IMR-90 (cell line): ENCODE measurements at regions not wholly inside any gene's neighbourhood (a gene's known extent, or its start where the extent isn't known, plus 50 kb on each side); places are given as distances from the start of the nearest gene placed in this dataset.

Experiments
- ATAC-seq: fragments of 200-7000 bp; cut with Tn5 transposase; 2 replicates; pipeline ENCODE4 v1.9.1; 2020; ENCODE audit warnings: low read depth, mild to moderate bottlenecking, moderate library complexity
- BruUV-seq: library from RNA; stranded (reverse); fragments of 400-500 nt; replicated peaks from 2 replicates; lab custom pipeline; 2021; lab: Mats Ljungman, UMichigan
- CTCF ChIA-PET: fragments of 300-600 bp; formaldehyde crosslinking; extraction: SDS; loops from one replicate; lab custom pipeline; 2021; ENCODE audit warnings: antibody characterized with exemption; lab: Yijun Ruan, JAX
- POLR2A ChIA-PET: fragments of 300-600 bp; sonication (Branson Sonifier 250); formaldehyde crosslinking; loops from one replicate; lab custom pipeline; 2022; ENCODE audit warnings: antibody characterized with exemption; ENCODE audit not compliant: unreplicated experiment; lab: Charles Lee
- DNase-seq: peaks from one replicate; pipeline ENCODE4 v3.0.0; 2013
- H2AFZ ChIP-seq: replicated peaks from 2 replicates; pipeline ENCODE3; 2013; ENCODE audit warnings: low read length, mild to moderate bottlenecking; ENCODE audit not compliant: poor library complexity
- H2AK5ac ChIP-seq: 2 replicates; pipeline ENCODE4 v1.6.1; 2013; ENCODE audit warnings: low read depth, low read length, inconsistent platforms
- H2AK9ac ChIP-seq: replicated peaks from 2 replicates; pipeline ENCODE3; 2013; ENCODE audit warnings: mild to moderate bottlenecking, low read depth, low read length, moderate library complexity; ENCODE audit not compliant: poor library complexity
- H2BK120ac ChIP-seq: 2 replicates; pipeline ENCODE4 v1.6.1; 2013; ENCODE audit warnings: low read depth, low read length, inconsistent platforms
- H2BK15ac ChIP-seq: 3 replicates; pipeline ENCODE4 v1.6.1; 2013; ENCODE audit warnings: low read depth, low read length, inconsistent platforms
- H2BK20ac ChIP-seq: 2 replicates; pipeline ENCODE4 v1.6.1; 2013; ENCODE audit warnings: low read depth, mild to moderate bottlenecking, inconsistent platforms, low read length, moderate library complexity
- H2BK5ac ChIP-seq: 2 replicates; pipeline ENCODE4 v1.6.1; 2013; ENCODE audit warnings: mild to moderate bottlenecking, low read depth, low read length, inconsistent platforms; ENCODE audit not compliant: poor library complexity, severe bottlenecking
- H3K14ac ChIP-seq: replicated peaks from 2 replicates; pipeline ENCODE4 v1.6.1; 2013; ENCODE audit warnings: low read depth, low read length, inconsistent platforms
- H3K18ac ChIP-seq: 2 replicates; pipeline ENCODE4 v1.6.1; 2013; ENCODE audit warnings: low read depth, low read length, control low read depth
- H3K23ac ChIP-seq: 2 replicates; pipeline ENCODE4 v1.6.1; 2013; ENCODE audit warnings: low read depth, low read length, inconsistent platforms
- H3K27ac ChIP-seq: 2 replicates; pipeline ENCODE4 v1.5.1; 2013; ENCODE audit warnings: mild to moderate bottlenecking, control low read depth, low read length; ENCODE audit not compliant: insufficient read depth
- H3K27me3 ChIP-seq: 2 replicates; pipeline ENCODE4 v1.6.1; 2013; ENCODE audit warnings: low read length; ENCODE audit not compliant: control insufficient read depth, insufficient read depth
- H3K36me3 ChIP-seq: 2 replicates; pipeline ENCODE4 v1.6.1; 2013; ENCODE audit warnings: low read length, mixed read lengths; ENCODE audit not compliant: control insufficient read depth, insufficient read depth
- H3K4ac ChIP-seq: 2 replicates; pipeline ENCODE4 v1.6.1; 2013; ENCODE audit warnings: low read depth, low read length, inconsistent platforms
- H3K4me1 ChIP-seq: 2 replicates; pipeline ENCODE4 v1.6.1; 2013; ENCODE audit warnings: low read length, mixed read lengths; ENCODE audit not compliant: control insufficient read depth, insufficient read depth
- H3K4me2 ChIP-seq: 2 replicates; pipeline ENCODE4 v1.6.1; 2013; ENCODE audit warnings: low read depth, mild to moderate bottlenecking, control low read depth, low read length, moderate library complexity
- H3K4me3 ChIP-seq: 2 replicates; pipeline ENCODE4 v1.5.1; 2013; ENCODE audit warnings: low read depth, mild to moderate bottlenecking, control low read depth, low read length, moderate library complexity; ENCODE audit not compliant: insufficient read depth
- H3K56ac ChIP-seq: 2 replicates; pipeline ENCODE4 v1.6.1; 2013; ENCODE audit warnings: low read length, inconsistent platforms; ENCODE audit not compliant: insufficient read depth; ENCODE audit errors: extremely low read depth
- H3K79me1 ChIP-seq, 2 experiments: 2 replicates each; pipeline ENCODE4 v1.6.1; 2013; ENCODE audit warnings: low read length in 2 of 2, inconsistent platforms in 1 of 2, low read depth in 1 of 2
- H3K9ac ChIP-seq: 2 replicates; pipeline ENCODE4 v1.6.1; 2013; ENCODE audit warnings: low read depth, low read length, control low read depth
- H3K9me1 ChIP-seq: 2 replicates; pipeline ENCODE4 v1.6.1; 2013; ENCODE audit warnings: low read length, inconsistent platforms; ENCODE audit not compliant: insufficient read depth
- H3K9me3 ChIP-seq: 2 replicates; pipeline ENCODE4 v1.6.1; 2013; ENCODE audit warnings: low read length; ENCODE audit not compliant: control insufficient read depth, insufficient read depth
- H4K20me1 ChIP-seq: 2 replicates; pipeline ENCODE4 v1.6.1; 2013; ENCODE audit warnings: low read length, inconsistent platforms; ENCODE audit not compliant: insufficient read depth
- H4K5ac ChIP-seq: 2 replicates; pipeline ENCODE4 v1.6.1; 2013; ENCODE audit warnings: mild to moderate bottlenecking, low read depth, low read length, control low read depth
- H4K8ac ChIP-seq, 2 experiments: 2 replicates each; pipeline ENCODE4 v1.6.1; 2013; ENCODE audit warnings: low read depth in 2 of 2, low read length in 2 of 2, control low read depth in 1 of 2, inconsistent platforms in 1 of 2
- H4K91ac ChIP-seq: 2 replicates; pipeline ENCODE4 v1.6.1; 2013; ENCODE audit warnings: low read depth, low read length, inconsistent platforms; ENCODE audit not compliant: insufficient read depth
- BHLHE40 ChIP-seq: fragments of 150-350 bp; IDR thresholded peaks from 2 replicates; pipeline ENCODE4 v1.6.1; 2016; ENCODE audit warnings: mild to moderate bottlenecking, low read depth, low read length
- CTCF ChIP-seq: conservative IDR thresholded peaks from 2 replicates; pipeline ENCODE4 v1.5.1; 2012; ENCODE audit warnings: mild to moderate bottlenecking, low read depth, low read length, improper control_type of control experiment
- ELK1 ChIP-seq: fragments of 150-350 bp; IDR thresholded peaks from 2 replicates; pipeline ENCODE4 v1.6.1; 2016; ENCODE audit warnings: low read depth, mild to moderate bottlenecking, low read length, moderate library complexity, borderline replicate concordance
- FOS ChIP-seq: fragments of 150-350 bp; IDR thresholded peaks from 2 replicates; pipeline ENCODE4 v1.6.1; 2016; ENCODE audit warnings: low read depth, low read length
- MAFK ChIP-seq: IDR thresholded peaks from 2 replicates; pipeline ENCODE4 v1.6.1; 2012; ENCODE audit warnings: low read depth, low read length, improper control_type of control experiment
- MXI1 ChIP-seq: IDR thresholded peaks from 2 replicates; pipeline ENCODE4 v1.6.1; 2012; ENCODE audit warnings: low read depth, mild to moderate bottlenecking, low read length, moderate library complexity, borderline replicate concordance
- NFE2L2 ChIP-seq: fragments of 150-350 bp; IDR thresholded peaks from 2 replicates; pipeline ENCODE4 v1.6.1; 2016; ENCODE audit warnings: low read depth, mild to moderate bottlenecking, low read length
- RAD21 ChIP-seq: IDR thresholded peaks from 2 replicates; pipeline ENCODE4 v1.6.1; 2012; ENCODE audit warnings: low read length, improper control_type of control experiment
- RFX5 ChIP-seq: IDR thresholded peaks from 2 replicates; pipeline ENCODE4 v1.8.0; 2012; ENCODE audit warnings: low read depth, mild to moderate bottlenecking, low read length, moderate library complexity
- SMC3 ChIP-seq: fragments of 150-350 bp; IDR thresholded peaks from 2 replicates; pipeline ENCODE4 v1.6.1; 2016; ENCODE audit warnings: low read depth, mild to moderate bottlenecking, antibody characterized with exemption, low read length, moderate library complexity
- WGBS, 2 experiments: methylation state at CpG; one replicate each; pipeline versions ENCODE4 v1.1.5 to v1.1.7; 2013; ENCODE audit warnings: missing lambda C conversion rate in 2 of 2; ENCODE audit not compliant: insufficient read length in 1 of 2; ENCODE audit errors: extremely low coverage in 2 of 2; 5-methylcytosine and 5-hydroxymethylcytosine counted together
- dilution Hi-C: fragments of 300-500 bp; cut with HindIII; formaldehyde crosslinking; loops from one replicate; pipeline ENCODE4 v1.14.3; 2018; ENCODE audit warnings: low sequenced_read_pairs; ENCODE audit not compliant: unreplicated experiment
- in situ Hi-C: fragments of 300-500 bp; cut with MboI; formaldehyde crosslinking; loops from 3 replicates; pipeline ENCODE4 v1.14.3; 2019; ENCODE audit warnings: low sequenced_read_pairs, inconsistent platforms, mixed read lengths
- intact Hi-C: fragments of 100-400 bp; cut with micrococcal nuclease; formaldehyde crosslinking; loops from 2 replicates; pipeline ENCODE4 v1.10.0; 2022

GRCh38 chr2:142321706-142322280, 191.0 kb upstream of the LRP1B start:
- no CpG with 5 or more reads among the region's 1 CpG for WGBS, 2 experiments
- no peak overlapping the region for H2BK20ac ChIP-seq
- H3K9me1 ChIP-seq, result no peaks in the 10 kb centered on the region
- no peak overlapping the region for H3K14ac ChIP-seq
- no peak overlapping the region for H3K4me3 ChIP-seq
- ChIA-PET CTCF (interaction anchor here (0.7 kb wide), 1 partner anchor 857 kb away, joined by 3 read pairs; no protein-coding TSS in a partner anchor), POLR2A (no interaction called here)
- H4K20me1 ChIP-seq, result no peaks in the 10 kb centered on the region
- no peak overlapping the region for H3K9ac ChIP-seq
- intact Hi-C loops, result no loop called here
- no peak for ATAC-seq
- H3K56ac ChIP-seq, result no peak overlapping the region
- H2BK15ac ChIP-seq, result no peak overlapping the region
- no peak overlapping the region for H2AFZ ChIP-seq
- no peak overlapping the region for H3K27ac ChIP-seq
- no TSS peak for BruUV-seq
- H3K23ac ChIP-seq, result no peak overlapping the region
- no peak overlapping the region for H3K18ac ChIP-seq
- H3K4me1 ChIP-seq, result no peaks in the 10 kb centered on the region
- H3K9me3 ChIP-seq, result no peaks in the 10 kb centered on the region
- H4K8ac ChIP-seq, result no peak overlapping the region
- no peak overlapping the region for H4K5ac ChIP-seq
- no peak overlapping the region for H4K91ac ChIP-seq
- no peak for DNase-seq
- no peaks in the 10 kb centered on the region for H3K36me3 ChIP-seq
- in situ Hi-C loops, result no loop called here
- no peaks in the 10 kb centered on the region for H3K79me1 ChIP-seq
- no peak overlapping the region for H2BK5ac ChIP-seq
- H2AK9ac ChIP-seq, result no peak overlapping the region
- no peak overlapping the region for H2BK120ac ChIP-seq
- H3K4ac ChIP-seq, result no peak overlapping the region
- TF ChIP-seq SMC3 (no peak), NFE2L2 (no peak), BHLHE40 (no peak), CTCF (no peak), MAFK (no peak), RFX5 (no peak), MXI1 (no peak), RAD21 (no peak), FOS (no peak), ELK1 (no peak)
- H3K4me2 ChIP-seq, result no peak overlapping the region
- no peak overlapping the region for H2AK5ac ChIP-seq
- dilution Hi-C loops, result no loop called here
- H3K27me3 ChIP-seq, result no peaks in the 10 kb centered on the region
